Mesodermal cell (in vitro differentiated cells): ENCODE measurements at regions not wholly inside any gene's neighbourhood (a gene's known extent, or its start where the extent isn't known, plus 50 kb on each side); places are given as distances from the start of the nearest gene placed in this dataset.
"Not testable (repeated sequence)": the region's sequence is repeated elsewhere in the genome, so short reads cannot be mapped to it uniquely, and the experiment has no call there.

ENCODE experiments used
- H3K27ac ChIP-seq: 2 replicates; pipeline ENCODE4 v1.7.0; 2013; ENCODE audit warnings: mild to moderate bottlenecking, low read depth, low read length, moderate library complexity; ENCODE audit not compliant: severe bottlenecking
- H3K36me3 ChIP-seq: 2 replicates; pipeline ENCODE4 v1.7.1; 2013; ENCODE audit warnings: mild to moderate bottlenecking, low read length, moderate library complexity; ENCODE audit not compliant: control insufficient read depth, insufficient read depth
- H3K4me1 ChIP-seq: one replicate; pipeline ENCODE4 v1.7.1; 2013; ENCODE audit warnings: mild to moderate bottlenecking, low read length; ENCODE audit not compliant: insufficient read depth, control insufficient read depth, poor library complexity, severe bottlenecking
- H3K4me3 ChIP-seq: 2 replicates; pipeline ENCODE4 v1.7.0; 2013; ENCODE audit warnings: low read length, control low read depth, mild to moderate bottlenecking; ENCODE audit not compliant: insufficient read depth, poor library complexity, severe bottlenecking; ENCODE audit errors: extremely low read depth
- H3K9me3 ChIP-seq: 2 replicates; pipeline ENCODE4 v1.7.1; 2013; ENCODE audit warnings: mild to moderate bottlenecking, low read length, moderate library complexity; ENCODE audit not compliant: control insufficient read depth
- WGBS, 2 experiments: methylation state at CpG; one replicate each; pipeline ENCODE4 v1.1.5; 2013; ENCODE audit warnings: missing lambda C conversion rate in 2 of 2; ENCODE audit not compliant: insufficient coverage in 2 of 2; 5-methylcytosine and 5-hydroxymethylcytosine counted together

DNA sequence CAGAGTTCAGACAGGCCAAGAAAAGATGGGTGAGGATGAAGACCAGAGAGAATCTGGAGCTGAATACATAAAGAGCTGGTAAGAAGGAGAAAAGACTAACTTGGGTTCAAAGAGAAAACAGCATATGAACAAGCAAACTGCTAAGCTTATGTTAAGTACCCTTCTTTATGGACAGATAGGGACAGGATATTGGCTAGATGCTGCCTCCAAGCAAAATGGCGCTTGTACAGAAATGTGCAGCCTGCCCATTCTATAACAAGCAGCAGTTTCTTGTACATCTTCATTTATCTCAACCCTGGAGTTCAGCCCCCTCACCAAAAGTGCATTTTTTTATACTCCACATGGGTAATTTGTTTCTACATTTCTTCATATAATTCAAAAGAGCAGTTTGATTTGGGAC lies 184.5 kb downstream of the RMST start:
- no peak overlapping the region for H3K27ac ChIP-seq
- no peaks in the 10 kb centered on the region for H3K9me3 ChIP-seq
- H3K4me1 ChIP-seq: peaks cover 5% of the 10 kb centered on the region
- no peaks in the 10 kb centered on the region for H3K36me3 ChIP-seq
- H3K4me3 ChIP-seq: no peak overlapping the region
- 100% methylated on average over 1 of the region's 1 CpG for WGBS, 2 experiments

GRCh38 chr12:97650242-97650641 lies 187.6 kb downstream of the RMST start:
- Histone ChIP-seq H3K4me3 (no peak overlapping the region), H3K27ac (no peak overlapping the region), H3K4me1 (peaks cover 5% of the 10 kb centered on the region), H3K36me3 (no peaks in the 10 kb centered on the region), H3K9me3 (no peaks in the 10 kb centered on the region)
- no CpG with 5 or more reads among the region's 2 CpGs for WGBS, 2 experiments

DNA sequence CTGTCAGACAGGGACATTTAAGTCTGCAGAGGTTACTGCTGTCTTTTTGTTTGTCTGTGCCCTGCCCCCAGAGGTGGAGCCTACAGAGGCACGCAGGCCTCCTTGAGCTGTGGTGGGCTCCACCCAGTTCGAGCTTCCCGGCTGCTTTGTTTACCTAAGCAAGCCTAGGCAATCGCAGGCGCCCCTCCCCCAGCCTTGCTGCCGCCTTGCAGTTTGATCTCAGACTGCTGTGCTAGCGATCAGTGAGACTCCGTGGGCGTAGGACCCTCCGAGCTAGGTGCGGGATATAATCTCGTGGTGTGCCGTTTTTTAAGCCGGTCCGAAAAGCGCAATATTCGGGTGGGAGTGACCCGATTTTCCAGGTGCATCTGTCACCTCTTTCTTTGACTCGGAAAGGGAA lies 193.9 kb downstream of the RMST start:
- H3K4me3 ChIP-seq, H3K36me3 ChIP-seq, H3K4me1 ChIP-seq, H3K9me3 ChIP-seq, H3K27ac ChIP-seq: not testable (repeated sequence)
- 84 to 91% methylated on average over 13 of the region's 19 CpGs for WGBS, 2 experiments

GRCh38 chr12:97659117-97659880 lies 196.7 kb downstream of the RMST start:
- Histone ChIP-seq H3K36me3 (no peaks in the 10 kb centered on the region), H3K4me3 (no peak overlapping the region), H3K4me1 (no peaks in the 10 kb centered on the region), H3K9me3 (no peaks in the 10 kb centered on the region), H3K27ac (no peak overlapping the region)
- WGBS, 2 experiments: 80 to 83% methylated on average over 1 of the region's 3 CpGs

DNA sequence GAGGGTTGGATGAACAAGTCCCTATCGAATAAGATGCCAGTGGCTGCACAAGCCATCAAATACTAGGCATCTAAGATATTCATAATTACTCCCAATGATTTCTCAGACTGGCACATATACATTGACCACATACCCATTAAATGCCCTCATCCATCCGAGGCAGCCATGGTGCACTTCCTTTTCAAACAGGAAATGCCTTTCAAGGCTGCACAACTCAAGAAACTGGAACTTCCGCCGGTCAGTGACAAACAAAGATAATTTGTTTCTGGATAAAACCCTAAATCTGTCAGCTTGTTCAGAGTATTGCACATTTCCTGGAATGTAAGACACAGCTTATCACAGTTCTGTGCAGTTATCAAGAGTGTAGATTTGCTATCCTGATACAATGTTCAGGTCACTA lies 203.7 kb downstream of the RMST start:
- Histone ChIP-seq H3K9me3 (peaks cover 3% of the 10 kb centered on the region), H3K4me3 (no peak overlapping the region), H3K36me3 (no peaks in the 10 kb centered on the region), H3K27ac (no peak overlapping the region), H3K4me1 (no peaks in the 10 kb centered on the region)
- WGBS, 2 experiments: 61 to 90% methylated on average over 3 to 4 of the region's 4 CpGs

- Histone ChIP-seq H3K36me3 (no peaks in the 10 kb centered on the region), H3K27ac (no peak overlapping the region), H3K4me3 (no peak overlapping the region), H3K4me1 (no peaks in the 10 kb centered on the region), H3K9me3 (no peaks in the 10 kb centered on the region)
- 60 to 87% methylated on average over 4 to 5 of the region's 5 CpGs for WGBS, 2 experiments
Observed at GRCh38 chr12:97672870-97673269, 210.3 kb downstream of the RMST start.

- Histone ChIP-seq H3K9me3 (no peaks in the 10 kb centered on the region), H3K27ac (no peak overlapping the region), H3K4me1 (peaks cover 5% of the 10 kb centered on the region), H3K36me3 (no peaks in the 10 kb centered on the region), H3K4me3 (no peak overlapping the region)
- 67% methylated on average over 1 of the region's 2 CpGs; no CpG with 5 or more reads in 1 of the 2 experiments for WGBS, 2 experiments
Observed at GRCh38 chr12:97680751-97681150, 218.1 kb downstream of the RMST start.

GRCh38 chr12:97681612-97682504 lies 219.3 kb downstream of the RMST start:
- no peaks in the 10 kb centered on the region for H3K9me3 ChIP-seq
- H3K36me3 ChIP-seq: no peaks in the 10 kb centered on the region
- no peak overlapping the region for H3K4me3 ChIP-seq
- peak overlapping the region; percentile 39 for H3K27ac ChIP-seq
- peaks cover 5% of the 10 kb centered on the region for H3K4me1 ChIP-seq
- 80 to 92% methylated on average over 1 to 4 of the region's 8 CpGs for WGBS, 2 experiments

DNA sequence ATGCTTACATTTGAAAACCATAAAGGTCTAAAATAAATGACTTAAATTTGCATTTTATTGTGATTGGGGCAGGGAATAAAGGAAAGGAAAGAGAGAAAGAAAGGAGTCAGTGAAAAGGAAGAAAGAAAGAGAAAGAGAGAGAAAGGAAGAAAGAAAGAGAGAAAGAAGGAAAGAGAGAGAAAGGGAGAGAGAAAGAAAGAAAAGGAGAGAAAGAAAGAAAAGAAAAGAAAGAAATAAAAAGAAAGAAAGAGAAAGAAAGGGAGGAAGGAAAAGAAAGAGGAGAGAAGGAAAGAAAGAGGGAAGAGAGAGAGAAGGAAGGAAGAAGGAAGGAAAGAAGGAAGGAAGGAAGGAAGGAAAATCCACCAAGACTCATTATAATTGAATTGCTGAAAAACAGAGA lies 222.8 kb downstream of the RMST start:
- H3K4me1 ChIP-seq: peaks cover 5% of the 10 kb centered on the region

DNA sequence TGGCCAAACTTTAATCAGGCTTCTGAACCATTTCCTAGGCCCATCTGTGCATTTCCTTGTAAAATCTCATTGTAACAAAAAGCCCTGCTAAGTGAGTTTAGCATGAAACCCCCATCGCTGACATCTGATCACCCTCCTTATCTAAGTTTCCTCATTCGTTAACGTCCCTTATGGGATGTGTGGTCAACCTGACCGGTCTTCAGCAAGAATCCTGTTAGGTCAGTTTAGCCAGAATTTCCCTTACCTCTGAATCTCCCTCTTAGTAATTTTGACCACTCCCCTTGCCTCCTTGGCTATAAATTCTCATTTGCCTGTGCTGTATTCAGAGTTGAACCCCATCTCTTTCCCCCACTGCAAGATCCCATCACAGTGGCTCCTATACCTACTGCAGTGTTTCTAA lies 239.3 kb downstream of the RMST start:
- Histone ChIP-seq H3K4me1 (no peaks in the 10 kb centered on the region), H3K9me3 (no peaks in the 10 kb centered on the region), H3K4me3 (no peak overlapping the region), H3K27ac (no peak overlapping the region), H3K36me3 (no peaks in the 10 kb centered on the region)
- WGBS, 2 experiments: 73 to 89% methylated on average over 2 to 4 of the region's 4 CpGs

More for the DNA sequence above, 222.8 kb downstream of the RMST start:
- Histone ChIP-seq H3K4me3 (no peak overlapping the region), H3K27ac (no peak overlapping the region), H3K9me3 (no peaks in the 10 kb centered on the region), H3K36me3 (no peaks in the 10 kb centered on the region)

DNA sequence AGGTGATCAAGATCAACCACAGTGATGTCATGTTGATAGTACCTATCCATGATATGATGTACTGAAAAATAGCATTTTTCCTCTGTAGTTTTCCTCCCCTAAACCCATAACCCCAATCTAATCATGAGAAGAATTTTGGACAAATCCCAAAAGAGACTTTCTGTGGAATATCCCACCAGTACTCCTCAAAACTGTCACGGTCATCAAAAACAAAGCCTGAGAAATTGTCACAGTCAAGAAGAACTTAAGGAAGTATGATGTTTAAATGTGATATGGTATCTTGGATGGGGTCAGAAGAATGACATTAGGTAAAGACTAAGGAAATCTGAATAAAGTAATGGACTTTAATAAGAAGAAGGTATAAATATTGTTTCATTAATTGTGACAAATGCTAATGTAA lies 248.8 kb downstream of the RMST start:
- no peaks in the 10 kb centered on the region for H3K36me3 ChIP-seq
- WGBS, 2 experiments: no CpG with 5 or more reads among the region's 1 CpG
- H3K4me1 ChIP-seq: no peaks in the 10 kb centered on the region
- H3K9me3 ChIP-seq: no peaks in the 10 kb centered on the region
- no peak overlapping the region for H3K4me3 ChIP-seq
- H3K27ac ChIP-seq: no peak overlapping the region
